ENCODE measurements at regions not wholly inside any gene's neighbourhood (a gene's known extent, or its start where the extent isn't known, plus 50 kb on each side); places are given as distances from the start of the nearest gene placed in this dataset.
A peak's percentile ranks its signal among the peaks of the same experiment; 100 is the strongest.

DNA sequence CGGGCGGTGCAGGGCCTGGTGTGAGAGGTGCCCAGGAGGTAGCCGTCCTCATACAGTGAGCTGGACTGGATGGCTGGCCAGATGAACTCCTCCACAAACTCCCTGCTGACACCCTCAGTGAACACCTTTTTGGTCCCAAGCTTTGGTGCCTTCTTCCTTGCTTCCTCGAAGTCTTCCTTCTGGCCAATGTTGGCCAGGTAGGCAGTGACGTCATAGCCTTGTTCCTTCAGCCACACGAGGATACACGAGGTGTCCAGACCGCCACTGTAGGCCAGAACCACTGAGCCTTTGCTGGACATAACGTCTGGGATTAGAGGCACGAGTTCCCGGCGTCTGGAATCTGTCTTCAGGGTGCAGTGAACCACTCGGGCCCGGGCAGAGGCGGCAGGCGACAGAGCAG lies 206.8 kb upstream of the SP4 start:
- DNase-seq (ENCODE audit: low spot score) = no peak

DNA sequence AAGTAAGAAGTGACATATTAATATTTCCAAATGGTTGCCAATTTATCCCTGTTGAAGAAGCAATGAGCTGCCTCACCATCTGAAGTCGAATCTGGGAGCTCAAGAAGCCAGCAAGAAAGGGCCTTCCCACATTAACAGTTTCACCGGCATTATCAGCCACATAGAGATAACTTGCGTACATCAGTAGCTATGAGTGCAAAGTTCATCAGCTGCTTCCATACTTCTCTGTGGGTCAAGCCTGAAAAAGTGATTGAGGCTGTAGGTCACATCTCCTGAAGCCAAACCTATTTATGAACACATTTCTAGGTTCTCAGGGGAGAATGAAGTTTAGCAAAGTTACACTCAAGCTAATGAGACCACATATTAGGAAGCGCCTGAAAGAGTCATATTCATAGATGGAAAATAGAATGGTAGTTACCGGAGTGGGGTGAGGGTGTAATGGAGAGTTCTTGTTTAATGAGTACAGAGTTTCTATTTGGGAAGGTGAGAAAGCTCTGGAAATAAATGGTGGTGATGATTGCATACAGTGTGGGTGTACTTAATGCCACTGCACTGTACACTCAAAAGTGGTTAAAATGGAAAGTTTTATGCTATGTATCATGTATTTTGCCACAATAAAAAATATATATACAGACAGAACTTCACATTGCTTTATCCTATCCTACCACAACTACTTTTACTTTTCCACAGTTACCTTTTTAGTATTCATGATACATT lies 189.3 kb upstream of the SP4 start:
- no peak for DNase-seq (ENCODE audit: low spot score)

DNA sequence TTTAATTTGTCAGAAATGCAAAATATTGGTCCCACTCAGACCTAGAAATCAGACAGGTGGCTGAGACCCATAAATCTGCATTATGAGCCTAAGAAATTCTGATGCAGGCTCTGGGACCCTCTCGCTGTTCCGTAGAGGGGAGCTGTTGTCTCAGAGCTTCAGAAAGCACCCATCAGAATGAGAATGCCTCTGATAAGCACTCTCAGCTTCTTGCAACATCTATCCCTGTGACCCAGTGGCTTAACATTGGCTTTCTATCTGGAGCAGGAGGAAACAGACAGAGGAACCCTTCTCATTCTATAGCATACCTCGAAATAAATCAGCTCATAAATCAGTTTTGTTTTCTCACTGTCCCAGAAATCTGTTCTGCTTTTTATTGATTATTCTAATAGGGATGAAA lies 184.6 kb upstream of the SP4 start:
- DNase-seq (ENCODE audit: low spot score) = no peak

DNA sequence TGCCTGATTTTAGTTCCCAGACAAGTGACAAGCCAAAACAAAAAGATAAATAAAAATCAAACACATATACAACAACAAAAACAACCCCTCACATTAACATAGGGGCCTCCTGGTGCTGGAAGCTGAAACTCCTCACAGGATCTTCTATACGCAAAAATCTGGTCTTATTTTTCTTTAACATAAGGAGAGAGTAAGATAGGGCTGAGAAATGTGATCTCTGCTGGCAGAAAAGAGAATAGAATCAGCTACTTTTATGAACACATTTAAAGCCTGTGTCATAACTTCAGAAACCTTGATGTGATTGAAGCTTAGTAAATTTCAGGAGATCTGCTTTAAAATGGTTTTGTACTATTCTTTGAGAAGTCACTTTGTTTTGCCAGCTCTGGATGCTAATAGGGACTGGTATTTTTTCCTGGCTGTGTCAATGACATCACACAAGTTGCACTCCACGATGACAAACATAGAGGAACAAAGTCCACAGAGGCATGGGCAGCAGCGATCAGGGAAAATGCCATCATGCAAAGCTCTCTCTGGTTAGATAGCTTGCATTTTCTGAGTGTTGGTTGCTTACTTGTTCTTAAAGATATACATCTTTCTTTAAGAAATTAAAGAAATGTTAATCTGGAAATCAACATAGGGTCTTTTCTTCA lies 176.6 kb upstream of the SP4 start:
- no peak for DNase-seq (ENCODE audit: low spot score)

DNA sequence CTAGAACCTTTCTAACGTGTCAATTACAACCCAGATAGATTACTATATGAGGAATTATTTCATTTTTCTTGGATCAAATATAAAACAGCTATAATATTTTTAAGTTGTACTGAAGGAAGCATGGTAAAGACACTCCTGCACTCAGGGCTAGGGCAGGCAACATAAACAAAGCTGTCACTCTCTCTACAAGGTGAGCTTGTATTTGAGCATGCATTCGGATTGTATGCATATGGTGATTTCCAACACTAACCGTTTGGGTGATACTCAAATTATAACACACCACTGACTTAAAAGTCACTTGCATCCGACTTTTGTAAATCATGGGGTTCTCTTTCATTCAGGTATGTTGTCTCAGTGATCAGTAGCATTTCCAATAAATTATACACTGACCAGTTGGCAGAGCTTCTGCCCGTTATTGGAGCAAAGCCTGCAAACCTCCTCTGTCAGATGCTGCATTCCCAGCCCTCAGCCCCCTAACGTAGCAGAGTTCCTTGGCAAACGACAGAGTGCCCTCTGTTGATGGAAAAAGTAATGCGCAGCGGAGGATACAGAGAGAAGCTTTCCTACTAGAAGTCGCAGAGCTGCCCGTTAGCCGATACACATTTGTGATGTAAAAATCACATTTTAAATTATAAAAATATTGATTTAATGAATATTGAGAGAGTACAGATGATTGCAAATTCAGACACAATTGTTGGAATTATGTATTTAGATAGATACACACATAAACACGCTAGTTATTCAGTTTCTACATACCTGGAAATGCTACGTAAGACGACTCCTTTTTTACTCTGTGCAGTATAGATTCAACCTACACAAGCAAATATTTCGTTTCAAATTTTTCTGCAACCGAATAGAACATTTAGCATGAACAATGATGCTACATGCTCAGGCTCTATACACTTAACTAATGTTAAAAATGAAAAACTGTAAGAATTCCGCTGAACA lies 173.9 kb upstream of the SP4 start:
- peak; percentile 65 for DNase-seq (ENCODE audit: low spot score)

DNA sequence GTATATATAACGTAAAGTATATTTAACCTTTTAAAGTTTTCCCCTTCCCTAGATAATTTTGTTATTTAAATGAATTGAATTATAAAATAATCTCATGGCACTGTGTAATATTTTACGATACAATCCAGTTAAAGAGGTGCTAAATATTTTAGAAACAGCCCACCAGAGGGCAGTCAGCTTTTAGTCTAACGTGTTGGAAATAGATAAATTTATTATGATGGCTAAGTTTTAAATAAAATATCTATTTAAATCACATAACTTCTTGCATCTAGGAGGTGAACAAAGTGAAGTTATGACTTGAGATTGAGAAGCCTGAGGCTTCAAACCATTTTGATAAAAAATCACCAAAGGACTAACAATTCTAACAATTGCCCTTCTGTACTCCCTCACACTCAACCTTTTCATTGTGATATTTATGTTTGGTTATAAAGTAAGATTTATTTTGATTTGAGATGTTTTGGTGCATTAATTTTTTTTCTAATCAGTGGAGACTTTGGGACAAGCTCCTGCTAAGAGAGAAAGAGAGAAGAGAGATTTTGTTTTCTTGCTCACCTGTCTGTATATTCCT lies 171.5 kb upstream of the SP4 start:
- DNase-seq (ENCODE audit: low spot score) = peak; percentile 69

DNA sequence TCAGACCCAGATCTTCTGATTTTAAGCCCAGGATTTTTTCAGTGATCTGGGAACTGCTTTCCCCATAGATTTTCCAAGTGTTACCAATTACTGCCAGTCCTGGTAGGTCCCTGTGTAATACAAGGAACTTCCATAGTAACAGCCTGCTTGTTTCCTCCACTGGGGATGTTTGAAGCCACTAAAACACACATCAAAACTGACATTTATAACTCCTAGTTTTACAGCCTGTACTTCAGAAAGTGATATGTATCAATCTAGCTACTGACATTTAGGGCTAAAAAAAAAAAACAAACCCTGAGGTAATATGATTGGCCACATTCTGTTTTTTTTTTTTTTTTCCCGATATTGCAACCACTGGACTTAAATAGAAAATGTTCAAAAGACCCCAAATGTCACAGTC lies 166.9 kb upstream of the SP4 start:
- no peak for DNase-seq (ENCODE audit: low spot score)

DNA sequence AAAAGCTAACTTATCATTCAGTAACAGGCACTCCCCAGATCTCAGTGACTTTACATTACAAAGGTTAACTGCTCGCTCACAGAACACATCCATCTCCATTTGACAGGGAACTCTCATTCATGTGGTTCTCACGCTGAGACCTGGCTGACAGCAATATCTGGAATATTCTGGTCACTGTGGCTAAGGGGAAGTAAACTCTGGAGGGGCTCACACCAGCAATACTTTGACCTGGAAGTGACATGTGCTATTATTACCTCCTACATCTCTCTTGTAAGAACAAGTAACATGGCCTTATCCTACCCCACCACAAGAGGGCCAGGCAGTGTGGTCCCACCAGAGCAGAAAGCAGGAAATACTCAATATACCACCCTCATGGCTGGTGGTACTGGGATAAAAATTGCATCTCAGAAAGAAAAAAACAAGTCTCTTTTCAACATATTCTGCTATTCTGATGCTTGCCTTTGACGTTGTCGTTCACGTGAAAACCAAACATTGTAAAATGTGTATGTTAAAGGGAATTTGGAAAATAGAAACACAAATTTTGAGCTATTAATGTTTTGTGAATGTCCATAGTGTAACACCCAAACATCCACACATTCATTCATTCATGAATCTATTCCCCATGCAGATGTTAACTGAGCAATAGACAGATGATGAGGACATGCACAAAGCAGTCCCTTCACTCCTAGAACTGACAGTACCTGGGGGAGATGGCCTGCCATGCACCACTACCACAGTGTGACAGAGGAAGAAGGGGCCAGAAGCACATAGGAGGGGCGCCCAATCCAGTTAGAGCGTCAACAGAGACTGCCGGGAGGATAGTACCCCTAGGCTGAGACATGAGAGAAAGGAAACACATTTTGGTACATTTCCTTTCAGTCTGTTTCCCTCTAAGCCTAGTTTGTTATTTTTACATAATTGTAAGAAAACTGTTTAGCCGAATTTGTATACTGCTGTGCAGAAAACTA lies 166.0 kb upstream of the SP4 start:
- DNase-seq (ENCODE audit: low spot score) = peak; percentile 85

DNA sequence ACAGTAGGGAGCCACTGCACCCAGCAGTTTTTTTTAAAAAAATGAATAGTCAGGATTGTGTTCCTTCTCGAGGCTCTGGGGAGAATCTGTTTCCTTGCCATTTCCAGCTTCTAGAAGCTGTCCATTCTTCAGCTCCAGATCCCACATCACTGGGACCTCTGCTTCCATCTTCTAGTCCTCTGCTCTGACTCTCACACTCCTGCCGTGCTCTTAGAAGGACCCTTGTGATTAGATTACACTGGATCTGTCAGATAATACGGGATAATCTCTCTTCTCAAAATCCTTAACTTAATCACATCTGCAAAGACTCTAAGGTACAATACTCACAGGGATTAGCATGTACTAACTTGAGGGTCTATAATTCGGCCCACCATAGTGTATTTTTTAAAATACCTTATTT lies 158.9 kb upstream of the SP4 start:
- no peak for DNase-seq (ENCODE audit: low spot score)

DNA sequence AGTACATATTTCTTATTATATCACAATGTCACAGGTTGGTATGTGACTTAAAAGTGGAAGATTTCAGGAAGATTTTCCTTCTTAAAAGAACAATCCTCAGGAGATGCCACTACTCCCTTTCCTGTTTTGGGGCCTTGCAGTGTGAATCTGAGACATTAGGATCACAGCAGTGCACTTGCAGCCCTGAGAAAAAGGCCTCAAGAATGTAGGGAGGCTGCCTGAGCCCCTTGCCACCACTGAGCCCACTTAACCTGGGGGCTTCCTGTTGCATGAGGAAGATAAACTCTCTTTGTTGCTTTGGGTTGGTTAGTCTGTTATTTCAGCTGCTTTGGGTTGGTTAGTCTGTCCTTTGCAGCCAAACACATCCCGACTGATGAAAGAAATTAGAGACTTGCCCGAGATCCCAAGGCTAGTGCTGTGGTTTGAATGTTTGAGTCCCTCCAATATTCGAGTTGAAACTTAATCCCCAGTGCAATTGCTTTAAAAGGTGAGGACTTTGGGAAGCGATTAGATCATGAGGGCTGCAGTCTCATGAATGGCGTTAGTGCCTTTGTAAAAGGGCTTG lies 151.3 kb upstream of the SP4 start:
- no peak for DNase-seq (ENCODE audit: low spot score)

DNA sequence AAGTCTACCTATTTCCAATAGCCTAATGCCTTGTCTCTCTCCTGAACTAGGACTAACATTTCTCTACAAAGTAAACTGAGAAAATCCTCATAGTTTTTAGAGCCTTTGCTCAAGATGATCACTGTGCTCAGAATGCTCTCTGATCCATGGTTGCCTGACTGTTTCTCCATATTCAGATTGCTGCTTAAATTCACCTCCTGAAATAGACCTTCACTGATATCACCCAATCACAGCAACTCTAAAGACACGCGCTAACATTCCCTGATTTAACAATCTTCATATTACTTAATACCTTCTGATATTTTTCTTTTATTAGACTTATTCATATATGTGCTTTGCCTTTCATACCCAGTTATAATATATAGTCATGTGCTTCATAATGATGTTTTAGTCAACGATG lies 148.9 kb upstream of the SP4 start:
- DNase-seq (ENCODE audit: low spot score) = no peak

DNA sequence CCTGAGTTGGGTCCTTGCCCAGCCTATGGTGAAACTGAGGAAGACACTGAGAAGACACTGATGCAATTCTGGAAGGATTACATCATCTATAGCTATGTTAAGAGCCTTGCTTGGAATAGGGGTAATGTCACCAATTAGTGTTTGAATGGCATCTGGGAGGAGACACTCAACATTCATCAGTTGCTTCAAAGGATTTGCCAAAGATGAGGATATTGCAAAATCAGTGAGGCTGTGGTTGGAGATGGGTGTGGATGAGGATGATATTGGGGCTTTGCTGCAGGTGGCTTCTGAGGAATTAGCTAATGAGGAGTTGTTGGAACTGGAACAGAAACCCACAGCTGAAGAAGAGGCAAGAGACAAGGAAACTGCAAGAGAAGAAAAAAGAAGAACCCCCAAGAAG lies 146.7 kb upstream of the SP4 start:
- DNase-seq (ENCODE audit: low spot score) = no peak

DNA sequence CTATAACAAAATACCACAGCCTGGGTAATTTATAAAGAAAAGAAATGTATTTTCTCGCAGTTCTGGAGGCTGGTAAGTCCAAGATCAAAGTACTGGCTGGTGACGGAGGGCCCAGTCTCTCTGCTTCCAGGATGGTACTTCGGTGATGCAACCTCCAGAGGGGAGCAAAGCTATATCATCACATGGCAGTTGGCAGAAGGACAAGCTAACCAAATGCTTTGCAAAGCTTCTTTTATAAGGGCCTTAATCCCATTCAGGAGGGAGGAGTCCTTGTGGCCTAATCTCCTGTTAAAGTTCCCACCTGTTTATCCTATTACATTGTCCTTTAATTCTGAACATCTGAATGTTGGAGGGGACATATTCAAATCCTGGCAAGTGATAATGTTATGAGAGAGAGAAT lies 134.1 kb upstream of the SP4 start:
- no peak for DNase-seq (ENCODE audit: low spot score)

DNA sequence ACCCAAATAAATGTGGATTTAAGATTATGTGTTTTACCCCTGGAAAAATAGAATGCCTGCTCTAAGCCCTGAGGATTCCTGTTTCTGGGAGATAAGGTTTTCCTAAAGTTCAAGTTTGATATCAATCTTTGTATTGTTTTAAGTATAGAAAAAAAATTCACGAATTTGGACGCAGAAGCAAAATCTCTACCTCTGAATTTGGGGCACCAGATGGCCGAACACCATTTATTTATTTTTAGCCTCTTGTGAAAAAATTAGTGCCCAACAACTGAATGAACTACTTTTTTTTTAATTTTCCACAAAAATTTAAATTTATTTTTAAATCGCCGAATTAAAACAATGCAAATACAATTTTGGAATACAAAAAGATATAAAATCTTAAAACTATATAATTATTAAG lies 128.1 kb upstream of the SP4 start:
- DNase-seq (ENCODE audit: low spot score) = no peak

DNA sequence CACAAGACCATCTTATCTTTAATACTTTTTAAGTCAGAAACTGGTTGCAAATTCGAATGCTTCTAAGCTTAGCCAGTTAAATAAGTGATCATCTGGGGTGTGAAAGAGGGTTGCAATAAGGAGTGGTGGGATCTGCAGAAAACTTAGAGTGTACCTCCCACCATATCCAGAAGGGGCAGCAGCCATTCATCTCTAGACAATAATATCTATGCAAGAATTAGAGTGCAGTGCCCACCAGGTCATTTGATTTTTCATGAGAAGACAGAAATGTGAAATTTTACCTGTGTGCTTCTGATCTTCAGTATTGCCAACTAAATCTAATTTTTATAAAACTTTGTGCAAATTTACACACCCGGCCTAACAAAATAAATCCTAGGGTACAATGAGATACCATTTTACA lies 127.2 kb upstream of the SP4 start:
- peak; percentile 55 for DNase-seq (ENCODE audit: low spot score)

DNA sequence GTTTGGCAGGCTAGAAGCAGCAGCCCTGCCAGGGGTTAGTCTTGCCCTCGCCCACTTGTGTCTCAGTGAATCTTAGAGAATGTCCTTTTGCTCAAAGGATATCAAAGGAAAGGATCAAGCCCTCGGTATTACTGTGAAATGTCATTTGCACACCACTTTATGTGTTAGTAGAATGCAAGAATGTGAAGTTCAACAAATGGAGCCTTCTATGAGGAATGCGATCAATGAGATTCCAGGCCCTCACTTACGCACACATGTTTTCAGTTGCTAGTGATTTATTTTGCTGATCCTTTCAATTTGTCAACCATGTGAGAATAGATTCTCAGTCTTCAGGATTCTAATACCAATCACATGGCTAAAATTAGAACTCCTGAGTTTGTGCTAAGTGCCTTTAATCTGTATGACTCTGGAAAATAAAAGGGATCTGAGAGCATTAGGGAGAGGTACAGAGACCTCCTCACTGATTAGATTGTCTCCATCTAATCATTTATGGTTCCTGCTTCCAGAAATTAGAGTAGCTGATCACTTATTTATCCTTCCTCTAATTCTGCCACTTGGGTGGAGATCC lies 123.0 kb upstream of the SP4 start:
- no peak for DNase-seq (ENCODE audit: low spot score)

DNA sequence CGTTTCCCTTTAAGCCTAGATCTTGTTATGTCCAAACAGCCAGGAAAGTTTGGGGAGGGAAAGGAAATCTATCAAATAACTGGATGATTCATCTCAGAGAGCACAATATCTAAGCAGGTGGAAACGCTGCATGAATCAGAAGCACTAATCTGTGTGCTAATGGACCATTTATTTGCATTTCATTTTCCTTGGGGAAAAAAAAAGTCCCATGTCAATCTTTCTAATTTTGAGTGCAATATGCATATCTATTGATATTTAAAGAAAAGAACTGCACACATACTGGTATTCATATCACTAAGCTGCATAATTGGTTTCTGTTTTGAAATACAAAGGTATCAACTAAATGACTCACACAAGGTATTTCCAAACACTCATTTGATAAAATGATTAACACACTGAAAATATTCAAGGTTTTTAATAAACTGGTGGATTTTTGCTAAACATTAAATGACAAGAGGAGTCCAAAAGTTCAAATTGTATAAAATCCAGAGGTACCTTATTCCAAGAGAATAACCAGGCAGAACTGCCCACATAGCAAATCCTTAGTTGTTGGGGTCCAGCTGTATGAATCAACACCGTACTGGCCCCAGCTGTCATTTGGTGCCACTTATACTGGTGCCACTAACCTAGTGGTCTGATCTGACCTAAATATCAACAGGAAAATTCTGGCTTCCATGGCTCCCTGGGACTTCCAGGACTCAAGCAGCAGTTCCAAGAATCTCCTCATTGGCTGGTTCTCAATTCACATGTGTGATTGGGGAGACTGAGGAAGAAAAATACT lies 122.2 kb upstream of the SP4 start:
- DNase-seq (ENCODE audit: low spot score) = no peak

DNA sequence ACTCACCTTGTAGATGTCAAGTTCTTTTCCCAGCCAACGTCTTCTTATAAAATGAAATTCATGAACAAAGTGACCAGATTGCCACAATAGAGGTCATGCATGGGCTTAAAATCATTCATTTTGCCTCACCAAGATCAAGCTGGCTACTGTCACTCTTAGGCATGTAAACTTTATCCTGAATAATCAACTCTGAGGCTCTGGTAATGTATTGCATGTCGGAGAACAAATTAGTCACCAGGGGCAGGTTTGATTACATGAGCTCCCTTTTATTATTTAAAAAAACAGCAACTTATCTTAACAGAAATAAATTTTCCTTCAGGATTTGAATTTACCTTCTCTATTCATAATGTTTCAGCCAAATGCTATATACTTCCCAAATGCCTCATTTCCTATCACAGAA lies 112.9 kb upstream of the SP4 start:
- DNase-seq (ENCODE audit: low spot score) = no peak

DNA sequence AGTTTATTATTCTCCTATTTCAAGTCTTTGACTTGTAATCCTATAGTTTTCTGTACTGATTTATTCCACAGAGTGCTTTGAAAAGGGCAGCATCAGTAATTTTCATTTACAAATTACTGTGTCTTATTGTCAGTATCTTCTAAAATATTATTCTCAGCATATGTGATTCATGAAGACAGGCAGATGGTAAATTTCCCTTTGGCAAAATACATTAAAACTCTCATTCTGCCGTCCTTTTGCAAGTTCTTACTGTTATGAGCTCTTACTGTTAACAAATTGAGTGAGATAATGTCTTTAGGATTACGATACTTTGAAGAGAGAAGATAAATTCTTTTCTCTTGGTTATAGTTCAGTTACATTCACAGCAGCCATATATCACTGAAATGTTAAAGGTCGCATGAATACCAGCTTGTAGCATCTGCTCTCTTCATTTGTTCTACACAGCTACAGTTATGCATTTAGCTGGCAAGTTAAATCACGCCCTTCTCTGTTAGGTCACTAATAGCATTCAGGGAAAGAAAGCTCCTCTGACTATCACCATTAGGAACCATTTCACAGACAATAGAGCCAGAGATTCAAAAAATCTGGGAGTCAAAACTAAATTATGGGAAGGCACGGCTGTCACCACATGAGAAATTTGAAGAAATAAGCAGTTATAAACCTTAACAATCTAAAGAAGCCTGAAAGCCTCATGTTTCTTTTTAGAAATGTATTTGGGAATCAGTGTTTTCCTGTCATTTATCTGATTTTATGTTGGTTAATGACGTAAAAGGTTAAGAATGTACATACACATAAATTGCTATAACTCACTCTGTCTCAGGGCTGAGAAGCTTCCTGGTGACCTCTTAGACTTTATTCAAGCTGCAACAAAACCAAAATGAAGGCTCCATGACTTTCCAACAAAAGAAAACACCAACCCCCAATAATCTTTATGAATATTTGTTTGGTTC lies 109.6 kb upstream of the SP4 start:
- DNase-seq (ENCODE audit: low spot score) = no peak

Measured in NAMALWA (cell line).